HG02938 (cell line): ENCODE measurements at regions not wholly inside any gene's neighbourhood (a gene's known extent, or its start where the extent isn't known, plus 50 kb on each side); places are given as distances from the start of the nearest gene placed in this dataset.

Experiments used
- ATAC-seq: cut with Tn5 transposase; IDR thresholded peaks from one replicate; pipeline ENCODE4 v1.9.1; 2021; ENCODE audit warnings: mild to moderate bottlenecking, moderate library complexity; ENCODE audit not compliant: unreplicated experiment

DNA sequence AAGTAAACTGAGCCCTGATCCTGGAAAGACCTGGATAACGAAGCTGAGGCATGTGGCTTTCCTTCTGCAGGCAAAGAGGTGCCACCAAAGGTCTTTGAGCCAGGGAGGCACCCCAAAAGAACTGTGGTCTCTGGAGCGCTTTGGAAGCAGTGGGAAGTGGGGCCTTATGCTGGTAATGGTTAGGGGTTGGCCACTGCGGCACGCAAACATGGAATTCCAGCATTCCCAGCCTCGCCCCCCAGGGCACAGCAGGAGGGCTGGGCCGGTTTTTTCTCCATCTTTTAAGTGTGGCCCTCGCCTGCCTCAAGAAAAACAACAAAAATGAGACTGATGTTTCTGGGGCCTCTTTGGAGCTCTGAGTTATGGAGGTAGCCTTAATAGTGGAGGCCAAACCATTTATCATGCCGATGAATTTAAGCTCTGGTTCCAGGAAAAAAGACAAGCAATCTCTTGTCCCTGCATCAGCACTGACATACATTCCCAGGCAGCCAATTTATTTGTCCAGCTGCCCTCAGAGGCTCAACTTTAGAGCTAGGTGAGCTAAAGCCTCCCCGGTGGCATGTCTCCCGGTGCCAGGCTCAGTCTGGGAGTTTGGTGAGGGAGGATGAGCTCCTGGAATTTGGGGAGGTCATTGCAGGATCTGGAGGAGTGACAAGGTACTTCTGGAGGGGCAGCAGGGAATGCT lies 109.0 kb downstream of the TLE3 start:
- no peak for ATAC-seq

- ATAC-seq: no peak
Observed at GRCh38 chr15:69990566-69991421, 106.9 kb downstream of the TLE3 start.

DNA sequence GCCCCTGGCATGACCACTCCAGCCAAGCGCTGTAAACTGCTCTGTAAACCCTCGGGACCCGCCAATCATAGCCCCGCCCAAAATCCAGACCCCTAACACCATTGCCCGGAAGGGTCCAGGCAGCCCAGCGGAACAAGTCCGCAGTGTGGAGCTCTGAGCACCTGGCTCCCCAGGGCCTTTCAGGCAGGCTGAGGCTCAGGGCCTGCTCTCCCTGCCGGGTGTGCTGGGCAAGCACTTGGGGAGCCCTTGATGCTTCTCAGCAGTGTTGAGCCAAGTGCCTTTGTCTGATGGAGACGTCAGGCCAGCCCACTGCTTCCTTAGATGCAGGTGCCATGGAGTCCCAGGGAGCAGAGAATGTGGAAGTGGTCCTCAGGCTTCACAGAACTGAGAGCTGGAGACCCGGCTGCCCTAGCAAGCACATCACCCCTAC lies 106.2 kb downstream of the TLE3 start:
- ATAC-seq: no peak

DNA sequence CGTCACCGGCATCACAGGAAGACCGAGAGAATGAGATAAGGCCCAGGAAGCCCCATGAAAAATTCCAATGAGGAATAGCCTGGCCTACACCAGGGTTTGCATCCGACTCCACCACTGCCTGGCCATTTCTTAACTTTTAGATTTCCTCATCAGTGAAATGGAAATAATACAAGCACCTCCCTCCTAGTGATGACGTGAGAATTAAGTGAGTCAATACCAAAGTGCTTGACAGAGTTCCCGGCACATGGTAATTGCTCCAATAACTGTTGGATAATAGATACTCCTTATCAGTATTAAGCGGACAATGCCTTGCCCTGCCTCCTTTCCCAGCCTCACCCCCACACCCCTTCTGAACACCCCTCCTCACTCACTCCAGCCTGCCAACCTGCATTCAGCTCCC lies 105.4 kb downstream of the TLE3 start:
- ATAC-seq: no peak

- ATAC-seq: no peak
Observed at GRCh38 chr15:69994429-69995205, 103.1 kb downstream of the TLE3 start.

DNA sequence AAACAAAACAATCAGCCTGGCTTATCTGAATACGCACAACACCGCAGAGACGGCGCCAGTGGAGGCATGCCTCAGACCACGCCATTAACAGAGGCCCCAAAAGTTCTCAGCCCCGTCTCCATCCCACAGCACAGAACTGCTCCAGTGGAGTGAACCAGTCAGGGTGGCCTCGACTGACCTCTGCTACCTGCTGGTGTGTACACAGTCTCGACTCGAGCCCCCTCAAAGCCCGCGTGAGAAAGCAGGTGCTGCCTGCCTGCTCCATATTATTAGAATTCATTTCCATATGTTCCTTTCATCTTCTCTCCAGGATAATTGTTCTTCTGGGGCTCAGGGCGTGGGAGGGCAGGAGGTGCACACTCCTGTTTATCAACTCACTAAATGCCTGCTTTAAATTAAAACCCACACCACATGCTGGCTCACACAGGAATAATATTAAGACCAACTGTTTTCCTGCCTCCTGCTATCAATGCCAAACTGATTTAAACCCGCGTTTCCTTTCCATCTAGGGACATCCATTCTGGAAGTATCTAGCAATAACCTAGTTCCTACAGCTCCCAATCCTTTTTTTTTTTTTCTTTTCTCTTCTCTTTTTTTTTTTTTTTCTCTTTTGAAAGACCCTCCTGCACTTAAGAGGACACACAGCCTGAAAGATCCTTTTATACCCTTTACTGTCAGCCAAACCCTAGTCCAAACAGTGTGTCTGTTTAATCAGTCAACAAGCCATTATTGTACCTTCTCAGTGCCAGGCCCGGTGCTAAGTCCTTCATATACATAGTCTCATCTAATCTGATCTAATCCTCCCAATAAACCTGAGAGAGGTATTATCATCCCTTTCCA lies 101.2 kb downstream of the TLE3 start:
- ATAC-seq: no peak

- ATAC-seq: no peak
Observed at GRCh38 chr15:69997161-69997485, 100.6 kb downstream of the TLE3 start.
